GM12878 (cell line): ENCODE measurements at regions not wholly inside any gene's neighbourhood (a gene's known extent, or its start where the extent isn't known, plus 50 kb on each side); places are given as distances from the start of the nearest gene placed in this dataset.

Experiments
- ATAC-seq: fragments of 200-7000 bp; cut with Tn5 transposase; 3 replicates; pipeline ENCODE4 v1.9.1; 2020; ENCODE audit warnings: mild to moderate bottlenecking, moderate library complexity
- BruUV-seq: library from RNA; stranded (reverse); fragments of 400-500 nt; replicated peaks from 2 replicates; lab custom pipeline; 2021; lab: Mats Ljungman, UMichigan
- CTCF ChIA-PET: fragments of 300-600 bp; sonication (Branson Sonifier 250); formaldehyde crosslinking; extraction: SDS; loops from one replicate; lab custom pipeline; 2021; ENCODE audit warnings: inconsistent platforms; lab: Yijun Ruan, JAX
- POLR2A ChIA-PET: fragments of 350-600 bp; formaldehyde crosslinking; extraction: SDS; loops from one replicate; lab custom pipeline; 2021; ENCODE audit warnings: inconsistent platforms; lab: Charles Lee
- RAD21 ChIA-PET: fragments of 300-600 bp; sonication (Branson Sonifier 250); formaldehyde crosslinking; loops from one replicate; lab custom pipeline; 2023; ENCODE audit warnings: antibody characterized with exemption; ENCODE audit not compliant: unreplicated experiment; lab: Charles Lee
- SMC1A ChIA-PET: fragments of 300-600 bp; sonication (Branson Sonifier 250); formaldehyde crosslinking; loops from one replicate; lab custom pipeline; 2023; ENCODE audit not compliant: unreplicated experiment, uncharacterized antibody; lab: Charles Lee
- DNase-seq: peaks from one replicate; pipeline ENCODE4 v3.0.0-alpha.2; 2011; ENCODE audit warnings: low read depth, low spot score
- FAIRE-seq: peaks from 3 replicates; lab custom pipeline; 2011; peaks lifted over from hg19 to GRCh38; lab: Jason Lieb, UNC
- H2AFZ ChIP-seq: 2 replicates; pipeline ENCODE4 v1.6.0; 2011; ENCODE audit warnings: low read depth, low read length, control low read depth; ENCODE audit not compliant: control insufficient read depth
- H3K27ac ChIP-seq: 2 replicates; pipeline ENCODE4 v1.5.1; 2011; ENCODE audit warnings: control low read depth; ENCODE audit not compliant: control insufficient read depth, insufficient read depth
- H3K27me3 ChIP-seq, 2 experiments: replicated peaks in 1 of 2; 2 replicates each; pipeline versions ENCODE4 v1.6.0 to v1.6.1; 2011; ENCODE audit warnings: low read length in 1 of 2; ENCODE audit not compliant: control insufficient read depth in 2 of 2, insufficient read depth in 2 of 2
- H3K36me3 ChIP-seq, 2 experiments: 2 replicates each; pipeline ENCODE4 v1.5.1; 2011; ENCODE audit warnings: low read length in 1 of 2; ENCODE audit not compliant: control insufficient read depth in 2 of 2, insufficient read depth in 2 of 2
- H3K4me1 ChIP-seq: 2 replicates; pipeline ENCODE4 v1.6.1; 2011; ENCODE audit warnings: mild to moderate bottlenecking, low read length, moderate library complexity, mixed read lengths; ENCODE audit not compliant: control insufficient read depth, insufficient read depth
- H3K4me2 ChIP-seq: 2 replicates; pipeline ENCODE4 v1.6.0; 2011; ENCODE audit warnings: control low read depth; ENCODE audit not compliant: control insufficient read depth, insufficient read depth
- H3K4me3 ChIP-seq: fragments of 200-600 bp; sonication (generic); 2 replicates; pipeline ENCODE4 v1.5.1; 2016
- H3K79me2 ChIP-seq: 2 replicates; pipeline ENCODE4 v1.6.0; 2011; ENCODE audit warnings: low read length; ENCODE audit not compliant: control insufficient read depth, insufficient read depth
- H3K9ac ChIP-seq: 2 replicates; pipeline ENCODE4 v1.8.0; 2011; ENCODE audit warnings: low read length, control low read depth, mixed read lengths; ENCODE audit not compliant: control insufficient read depth, insufficient read depth
- H3K9me3 ChIP-seq: replicated peaks from 3 replicates; pipeline ENCODE4 v1.5.1; 2011; ENCODE audit warnings: mild to moderate bottlenecking, low read length; ENCODE audit not compliant: control insufficient read depth, insufficient read depth
- H4K20me1 ChIP-seq: 2 replicates; pipeline ENCODE4 v1.6.0; 2011; ENCODE audit not compliant: control insufficient read depth, insufficient read depth
- BACH1 ChIP-seq: fragments of 450-650 bp; IDR thresholded peaks from 2 replicates; pipeline ENCODE4 v1.6.1; 2017; ENCODE audit warnings: mild to moderate bottlenecking, borderline replicate concordance
- CREM ChIP-seq: IDR thresholded peaks from 2 replicates; pipeline ENCODE4 v1.6.1; 2014; ENCODE audit warnings: antibody characterized with exemption, low read depth
- FOXK2 ChIP-seq: fragments of 450-650 bp; IDR thresholded peaks from 2 replicates; pipeline ENCODE4 v1.6.1; 2017; ENCODE audit warnings: mild to moderate bottlenecking, moderate library complexity
- FOXM1 ChIP-seq: IDR thresholded peaks from 2 replicates; pipeline ENCODE4 v1.6.1; 2012; ENCODE audit warnings: low read depth, mild to moderate bottlenecking, inconsistent platforms, low read length, moderate library complexity
- GATAD2B ChIP-seq: fragments of 450-650 bp; conservative IDR thresholded peaks from 2 replicates; pipeline ENCODE4 v1.6.1; 2017; ENCODE audit warnings: low read depth, mild to moderate bottlenecking, moderate library complexity
- MTA2 ChIP-seq: fragments of 450-650 bp; IDR thresholded peaks from 2 replicates; pipeline ENCODE4 v1.6.1; 2016; ENCODE audit warnings: low read depth, mild to moderate bottlenecking, moderate library complexity
- MYC ChIP-seq: IDR thresholded peaks from 2 replicates; pipeline ENCODE4 v1.6.1; 2011; ENCODE audit warnings: mild to moderate bottlenecking, low read length, moderate library complexity, inconsistent platforms; ENCODE audit not compliant: insufficient read depth, insufficient replicate concordance, insufficient read length, severe bottlenecking
- PAX8 ChIP-seq: fragments of 450-650 bp; IDR thresholded peaks from 2 replicates; pipeline ENCODE4 v1.6.1; 2017; ENCODE audit warnings: mild to moderate bottlenecking, moderate library complexity
- RB1 ChIP-seq: fragments of 450-650 bp; formaldehyde crosslinking; IDR thresholded peaks from 2 replicates; pipeline ENCODE4 v1.6.1; 2017; ENCODE audit warnings: mild to moderate bottlenecking, borderline replicate concordance
- RUNX3 ChIP-seq: IDR thresholded peaks from 2 replicates; pipeline ENCODE4 v1.6.1; 2012; ENCODE audit warnings: low read length, inconsistent platforms
- SPI1 ChIP-seq: IDR thresholded peaks from 2 replicates; pipeline ENCODE4 v1.6.1; 2011; ENCODE audit warnings: low read depth, mild to moderate bottlenecking, low read length, moderate library complexity, borderline replicate concordance; ENCODE audit not compliant: insufficient read depth
- WGBS: methylation state at CpG from one replicate; pipeline ENCODE4 v1.1.6; 2016; ENCODE audit warnings: low lambda C conversion rate; ENCODE audit not compliant: insufficient replicate concordance, insufficient coverage; ENCODE audit errors: missing lambda C conversion rate; 5-methylcytosine and 5-hydroxymethylcytosine counted together
- in situ Hi-C: fragments of 300-500 bp; cut with MboI; formaldehyde crosslinking; loops from 9 replicates; pipeline ENCODE4 v1.14.3; 2018; ENCODE audit warnings: mixed read lengths
- intact Hi-C: fragments of 100-400 bp; cut with micrococcal nuclease; formaldehyde crosslinking; loops from one replicate; pipeline ENCODE4 v1.14.2; 2022; ENCODE audit not compliant: unreplicated experiment
- TF ChIP-seq, protein P1 (sequence below): fragments of 450-650 bp; IDR thresholded peaks from 2 replicates; pipeline ENCODE4 v1.6.1; 2018; ENCODE audit warnings: mild to moderate bottlenecking, low read depth, moderate library complexity; ENCODE audit not compliant: partially characterized antibody
- TF ChIP-seq, protein P2 (sequence below): fragments of 450-650 bp; IDR thresholded peaks from 2 replicates; pipeline ENCODE4 v1.6.1; 2017; ENCODE audit warnings: borderline replicate concordance
- TF ChIP-seq, protein P3 (sequence below): IDR thresholded peaks from 2 replicates; pipeline ENCODE4 v1.6.1; 2011; ENCODE audit warnings: borderline replicate concordance, low read depth, mild to moderate bottlenecking, moderate library complexity, low read length; ENCODE audit not compliant: insufficient read depth, poor library complexity, severe bottlenecking
- TF ChIP-seq, protein P4 (sequence below): IDR thresholded peaks from 2 replicates; pipeline ENCODE4 v1.6.1; 2011; ENCODE audit warnings: borderline replicate concordance, low read depth, mild to moderate bottlenecking, moderate library complexity, mixed read lengths, low read length; ENCODE audit not compliant: insufficient read depth; ENCODE audit errors: extremely low read length

DNA sequence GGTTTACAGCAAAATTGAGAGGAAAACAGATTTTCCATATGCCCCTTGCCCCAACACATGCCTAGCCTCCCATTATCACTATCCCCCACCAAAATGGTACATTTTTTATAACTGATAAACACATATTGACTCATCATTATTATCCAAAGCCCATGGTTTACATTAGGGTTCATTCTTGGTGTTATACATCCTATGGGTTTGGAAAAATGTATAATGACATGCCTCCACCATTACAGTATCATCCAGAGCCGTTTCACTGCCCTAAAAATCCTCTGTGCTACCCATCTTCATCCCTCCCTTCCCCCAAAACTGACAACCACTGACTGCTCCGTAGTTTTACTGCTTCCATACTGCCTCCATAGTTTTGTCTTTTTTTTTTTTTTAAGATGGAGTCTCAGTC lies 111.1 kb downstream of the ACTL7B start (continued):
- TF ChIP-seq, protein P1, sequence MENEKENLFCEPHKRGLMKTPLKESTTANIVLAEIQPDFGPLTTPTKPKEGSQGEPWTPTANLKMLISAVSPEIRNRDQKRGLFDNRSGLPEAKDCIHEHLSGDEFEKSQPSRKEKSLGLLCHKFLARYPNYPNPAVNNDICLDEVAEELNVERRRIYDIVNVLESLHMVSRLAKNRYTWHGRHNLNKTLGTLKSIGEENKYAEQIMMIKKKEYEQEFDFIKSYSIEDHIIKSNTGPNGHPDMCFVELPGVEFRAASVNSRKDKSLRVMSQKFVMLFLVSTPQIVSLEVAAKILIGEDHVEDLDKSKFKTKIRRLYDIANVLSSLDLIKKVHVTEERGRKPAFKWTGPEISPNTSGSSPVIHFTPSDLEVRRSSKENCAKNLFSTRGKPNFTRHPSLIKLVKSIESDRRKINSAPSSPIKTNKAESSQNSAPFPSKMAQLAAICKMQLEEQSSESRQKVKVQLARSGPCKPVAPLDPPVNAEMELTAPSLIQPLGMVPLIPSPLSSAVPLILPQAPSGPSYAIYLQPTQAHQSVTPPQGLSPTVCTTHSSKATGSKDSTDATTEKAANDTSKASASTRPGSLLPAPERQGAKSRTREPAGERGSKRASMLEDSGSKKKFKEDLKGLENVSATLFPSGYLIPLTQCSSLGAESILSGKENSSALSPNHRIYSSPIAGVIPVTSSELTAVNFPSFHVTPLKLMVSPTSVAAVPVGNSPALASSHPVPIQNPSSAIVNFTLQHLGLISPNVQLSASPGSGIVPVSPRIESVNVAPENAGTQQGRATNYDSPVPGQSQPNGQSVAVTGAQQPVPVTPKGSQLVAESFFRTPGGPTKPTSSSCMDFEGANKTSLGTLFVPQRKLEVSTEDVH = no peak
- no peak for TF ChIP-seq PAX8
- TF ChIP-seq GATAD2B = no peak
- TF ChIP-seq RUNX3 = no peak
- no peak for TF ChIP-seq MTA2
- no peak for TF ChIP-seq FOXM1
- TF ChIP-seq, protein P2, sequence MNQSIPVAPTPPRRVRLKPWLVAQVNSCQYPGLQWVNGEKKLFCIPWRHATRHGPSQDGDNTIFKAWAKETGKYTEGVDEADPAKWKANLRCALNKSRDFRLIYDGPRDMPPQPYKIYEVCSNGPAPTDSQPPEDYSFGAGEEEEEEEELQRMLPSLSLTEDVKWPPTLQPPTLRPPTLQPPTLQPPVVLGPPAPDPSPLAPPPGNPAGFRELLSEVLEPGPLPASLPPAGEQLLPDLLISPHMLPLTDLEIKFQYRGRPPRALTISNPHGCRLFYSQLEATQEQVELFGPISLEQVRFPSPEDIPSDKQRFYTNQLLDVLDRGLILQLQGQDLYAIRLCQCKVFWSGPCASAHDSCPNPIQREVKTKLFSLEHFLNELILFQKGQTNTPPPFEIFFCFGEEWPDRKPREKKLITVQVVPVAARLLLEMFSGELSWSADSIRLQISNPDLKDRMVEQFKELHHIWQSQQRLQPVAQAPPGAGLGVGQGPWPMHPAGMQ = no peak
- TF ChIP-seq SPI1 = no peak
- no peak for TF ChIP-seq MYC
- no peak for TF ChIP-seq FOXK2

DNA sequence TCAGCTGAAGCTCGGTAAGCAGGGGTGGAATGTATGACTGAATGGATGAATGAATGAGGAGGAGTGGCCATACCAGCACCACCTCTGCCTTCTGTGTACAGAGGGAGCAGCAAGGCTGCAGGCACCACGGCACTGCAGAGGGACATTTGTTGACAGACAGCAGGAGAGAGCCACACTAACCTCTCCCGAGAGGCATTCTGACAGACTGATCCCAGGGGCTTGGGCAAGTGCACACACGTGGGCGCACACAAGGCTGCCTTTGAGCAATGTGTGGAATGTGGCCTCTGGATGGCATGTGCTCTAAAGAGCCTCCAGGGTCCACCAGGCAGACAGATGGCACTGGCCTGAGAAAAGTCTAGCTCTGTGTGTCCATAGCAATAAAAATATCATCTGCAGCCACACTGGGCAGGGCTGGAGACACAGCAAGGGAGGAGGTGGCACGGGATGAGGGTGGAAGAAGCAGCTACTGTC lies 111.8 kb downstream of the ACTL7B start:
- ChIA-PET SMC1A (no interaction called here), POLR2A (no interaction called here), CTCF (no interaction called here), RAD21 (no interaction called here)
- Histone ChIP-seq H3K36me3 (no peaks in the 10 kb centered on the region), H3K27me3 (no peaks in the 10 kb centered on the region), H3K4me1 (no peaks in the 10 kb centered on the region), H3K9me3 (no peaks in the 10 kb centered on the region), H3K27ac (no peak overlapping the region), H3K4me3 (no peak overlapping the region), H4K20me1 (no peaks in the 10 kb centered on the region), H3K9ac (no peak overlapping the region), H3K4me2 (no peak overlapping the region), H2AFZ (no peak overlapping the region), H3K79me2 (no peaks in the 10 kb centered on the region)
- FAIRE-seq (no peak), DNase-seq (no peak), ATAC-seq (no peak)
- in situ Hi-C loops (no loop called here), intact Hi-C loops (no loop called here)
- WGBS = 26% methylated on average over 6 of the region's 6 CpGs
- no TSS peak for BruUV-seq
- no peak for TF ChIP-seq BACH1
- no peak for TF ChIP-seq RUNX3
- TF ChIP-seq CREM = no peak
- TF ChIP-seq, protein P3, sequence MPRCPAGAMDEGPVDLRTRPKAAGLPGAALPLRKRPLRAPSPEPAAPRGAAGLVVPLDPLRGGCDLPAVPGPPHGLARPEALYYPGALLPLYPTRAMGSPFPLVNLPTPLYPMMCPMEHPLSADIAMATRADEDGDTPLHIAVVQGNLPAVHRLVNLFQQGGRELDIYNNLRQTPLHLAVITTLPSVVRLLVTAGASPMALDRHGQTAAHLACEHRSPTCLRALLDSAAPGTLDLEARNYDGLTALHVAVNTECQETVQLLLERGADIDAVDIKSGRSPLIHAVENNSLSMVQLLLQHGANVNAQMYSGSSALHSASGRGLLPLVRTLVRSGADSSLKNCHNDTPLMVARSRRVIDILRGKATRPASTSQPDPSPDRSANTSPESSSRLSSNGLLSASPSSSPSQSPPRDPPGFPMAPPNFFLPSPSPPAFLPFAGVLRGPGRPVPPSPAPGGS = no peak
- no peak for TF ChIP-seq MTA2
- no peak for TF ChIP-seq RB1
- TF ChIP-seq, protein P4, sequence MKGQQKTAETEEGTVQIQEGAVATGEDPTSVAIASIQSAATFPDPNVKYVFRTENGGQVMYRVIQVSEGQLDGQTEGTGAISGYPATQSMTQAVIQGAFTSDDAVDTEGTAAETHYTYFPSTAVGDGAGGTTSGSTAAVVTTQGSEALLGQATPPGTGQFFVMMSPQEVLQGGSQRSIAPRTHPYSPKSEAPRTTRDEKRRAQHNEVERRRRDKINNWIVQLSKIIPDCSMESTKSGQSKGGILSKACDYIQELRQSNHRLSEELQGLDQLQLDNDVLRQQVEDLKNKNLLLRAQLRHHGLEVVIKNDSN = no peak
